ENCODE measurements at regions not wholly inside any gene's neighbourhood (a gene's known extent, or its start where the extent isn't known, plus 50 kb on each side); places are given as distances from the start of the nearest gene placed in this dataset.

DNA sequence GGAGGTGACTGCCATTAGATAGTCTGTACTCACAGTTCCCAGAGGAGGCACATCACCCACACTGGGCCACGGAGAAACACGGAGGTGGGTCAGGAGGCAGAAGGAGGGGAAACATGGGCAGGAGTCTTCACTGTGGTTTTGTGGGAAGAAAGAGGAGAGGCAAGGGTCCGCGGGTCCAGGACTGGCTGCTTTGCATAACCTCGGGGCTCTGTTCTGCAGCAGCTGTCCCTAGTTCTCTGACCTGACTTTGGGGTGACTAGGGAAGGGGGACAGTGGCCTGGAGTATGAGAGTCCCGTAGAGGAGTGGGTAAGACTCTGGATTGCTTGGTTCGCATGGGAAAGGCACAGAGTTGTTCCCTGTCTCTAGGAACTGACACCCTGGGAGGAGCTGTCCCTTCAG, 238.3 kb upstream of the RAB6C start:
- no peak for TF ChIP-seq EP300 (IDR thresholded peaks at IDR 0.05)
- TF ChIP-seq, protein P1, sequence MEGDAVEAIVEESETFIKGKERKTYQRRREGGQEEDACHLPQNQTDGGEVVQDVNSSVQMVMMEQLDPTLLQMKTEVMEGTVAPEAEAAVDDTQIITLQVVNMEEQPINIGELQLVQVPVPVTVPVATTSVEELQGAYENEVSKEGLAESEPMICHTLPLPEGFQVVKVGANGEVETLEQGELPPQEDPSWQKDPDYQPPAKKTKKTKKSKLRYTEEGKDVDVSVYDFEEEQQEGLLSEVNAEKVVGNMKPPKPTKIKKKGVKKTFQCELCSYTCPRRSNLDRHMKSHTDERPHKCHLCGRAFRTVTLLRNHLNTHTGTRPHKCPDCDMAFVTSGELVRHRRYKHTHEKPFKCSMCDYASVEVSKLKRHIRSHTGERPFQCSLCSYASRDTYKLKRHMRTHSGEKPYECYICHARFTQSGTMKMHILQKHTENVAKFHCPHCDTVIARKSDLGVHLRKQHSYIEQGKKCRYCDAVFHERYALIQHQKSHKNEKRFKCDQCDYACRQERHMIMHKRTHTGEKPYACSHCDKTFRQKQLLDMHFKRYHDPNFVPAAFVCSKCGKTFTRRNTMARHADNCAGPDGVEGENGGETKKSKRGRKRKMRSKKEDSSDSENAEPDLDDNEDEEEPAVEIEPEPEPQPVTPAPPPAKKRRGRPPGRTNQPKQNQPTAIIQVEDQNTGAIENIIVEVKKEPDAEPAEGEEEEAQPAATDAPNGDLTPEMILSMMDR (IDR thresholded peaks at IDR 0.05), result no peak

Data from ovary (tissue), 3 donors.